ENCODE measurements at regions not wholly inside any gene's neighbourhood (a gene's known extent, or its start where the extent isn't known, plus 50 kb on each side); places are given as distances from the start of the nearest gene placed in this dataset.

DNA sequence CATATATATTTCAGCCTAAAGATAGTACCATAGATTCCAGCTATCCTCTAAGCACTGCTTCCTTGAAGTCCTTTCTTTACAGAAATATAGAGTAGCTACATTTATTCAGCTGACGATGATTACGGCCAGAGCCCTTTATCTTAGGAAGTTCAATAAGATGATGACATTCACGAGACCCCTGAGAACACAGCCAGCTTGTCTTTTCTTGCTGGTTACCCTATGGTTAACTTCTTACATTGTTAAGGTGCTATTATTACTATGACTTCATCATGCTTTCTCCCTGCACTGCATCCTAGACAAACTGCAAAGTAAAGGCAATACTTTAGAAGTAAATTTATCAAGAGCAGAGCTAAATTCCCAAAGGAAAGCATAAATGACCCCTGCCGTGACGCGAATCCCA, 214.4 kb upstream of the LRFN5 start:
- Mint-ChIP-seq H3K36me3 (ENCODE audit: low read depth) (no peaks in the 10 kb centered on the region), H3K4me3 (no peak overlapping the region), H3K4me1 (no peaks in the 10 kb centered on the region), H3K27ac (ENCODE audit: unreplicated experiment) (no peak overlapping the region), H3K9me3 (no peaks in the 10 kb centered on the region), H3K27me3 (ENCODE audit: low read depth) (no peaks in the 10 kb centered on the region)
- no peak for DNase-seq (ENCODE audit: low read depth, low spot score)
- TF ChIP-seq, protein P1, sequence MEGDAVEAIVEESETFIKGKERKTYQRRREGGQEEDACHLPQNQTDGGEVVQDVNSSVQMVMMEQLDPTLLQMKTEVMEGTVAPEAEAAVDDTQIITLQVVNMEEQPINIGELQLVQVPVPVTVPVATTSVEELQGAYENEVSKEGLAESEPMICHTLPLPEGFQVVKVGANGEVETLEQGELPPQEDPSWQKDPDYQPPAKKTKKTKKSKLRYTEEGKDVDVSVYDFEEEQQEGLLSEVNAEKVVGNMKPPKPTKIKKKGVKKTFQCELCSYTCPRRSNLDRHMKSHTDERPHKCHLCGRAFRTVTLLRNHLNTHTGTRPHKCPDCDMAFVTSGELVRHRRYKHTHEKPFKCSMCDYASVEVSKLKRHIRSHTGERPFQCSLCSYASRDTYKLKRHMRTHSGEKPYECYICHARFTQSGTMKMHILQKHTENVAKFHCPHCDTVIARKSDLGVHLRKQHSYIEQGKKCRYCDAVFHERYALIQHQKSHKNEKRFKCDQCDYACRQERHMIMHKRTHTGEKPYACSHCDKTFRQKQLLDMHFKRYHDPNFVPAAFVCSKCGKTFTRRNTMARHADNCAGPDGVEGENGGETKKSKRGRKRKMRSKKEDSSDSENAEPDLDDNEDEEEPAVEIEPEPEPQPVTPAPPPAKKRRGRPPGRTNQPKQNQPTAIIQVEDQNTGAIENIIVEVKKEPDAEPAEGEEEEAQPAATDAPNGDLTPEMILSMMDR (conservative IDR thresholded peaks at IDR 0.05) = no peak

DNA sequence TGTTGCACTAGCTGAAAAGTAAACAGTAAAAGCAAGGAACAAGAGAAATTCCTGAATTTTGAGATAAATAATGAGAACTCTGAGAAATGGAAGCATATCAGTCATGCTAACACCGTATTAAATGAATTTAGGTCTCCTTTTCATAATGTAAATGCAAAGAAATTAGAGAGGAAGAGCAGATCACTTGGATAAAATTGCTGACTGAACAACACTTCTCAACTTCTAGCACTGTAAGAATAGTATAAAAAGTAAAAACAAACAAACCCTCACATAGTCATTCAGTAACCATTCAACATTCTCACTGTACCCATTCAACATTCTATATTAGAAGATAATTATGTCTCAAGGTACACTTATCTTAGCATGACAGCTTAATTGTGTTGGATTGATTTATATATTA, 217.3 kb upstream of the LRFN5 start:
- DNase-seq (ENCODE audit: low read depth, low spot score) = no peak
- no peak overlapping the region for H3K27ac Mint-ChIP-seq (ENCODE audit: unreplicated experiment)
- no peaks in the 10 kb centered on the region for H3K36me3 Mint-ChIP-seq (ENCODE audit: low read depth)
- H3K27me3 Mint-ChIP-seq (ENCODE audit: low read depth) = no peaks in the 10 kb centered on the region
- no peak overlapping the region for H3K4me3 Mint-ChIP-seq
- H3K4me1 Mint-ChIP-seq = no peaks in the 10 kb centered on the region
- TF ChIP-seq, protein P1 (conservative IDR thresholded peaks at IDR 0.05) = no peak
- H3K9me3 Mint-ChIP-seq = no peaks in the 10 kb centered on the region

DNA sequence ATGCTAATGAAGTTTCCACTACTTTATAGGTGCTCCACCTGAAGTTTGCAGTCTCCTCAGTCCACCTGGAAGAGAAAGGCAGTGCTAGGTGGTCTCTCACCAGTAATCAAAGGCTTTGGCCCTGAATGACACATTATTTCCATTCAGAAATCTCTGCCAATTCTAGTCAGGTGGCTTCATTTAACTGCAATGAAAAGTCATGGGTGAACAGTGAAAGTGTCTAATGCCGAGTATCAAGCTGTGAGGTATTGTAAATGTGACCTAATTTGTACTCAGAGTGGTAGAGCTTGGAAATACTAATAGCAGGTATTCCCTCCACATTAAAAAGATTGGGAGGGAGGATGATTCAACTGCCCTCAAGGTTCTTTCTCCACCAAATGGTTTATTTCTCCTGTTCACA, 220.9 kb upstream of the LRFN5 start:
- H3K4me1 Mint-ChIP-seq = no peaks in the 10 kb centered on the region
- TF ChIP-seq, protein P1 (conservative IDR thresholded peaks at IDR 0.05) = no peak
- H3K4me3 Mint-ChIP-seq = no peak overlapping the region
- no peaks in the 10 kb centered on the region for H3K36me3 Mint-ChIP-seq (ENCODE audit: low read depth)
- no peak for DNase-seq (ENCODE audit: low read depth, low spot score)
- no peaks in the 10 kb centered on the region for H3K27me3 Mint-ChIP-seq (ENCODE audit: low read depth)
- H3K27ac Mint-ChIP-seq (ENCODE audit: unreplicated experiment) = no peak overlapping the region
- no peaks in the 10 kb centered on the region for H3K9me3 Mint-ChIP-seq

DNA sequence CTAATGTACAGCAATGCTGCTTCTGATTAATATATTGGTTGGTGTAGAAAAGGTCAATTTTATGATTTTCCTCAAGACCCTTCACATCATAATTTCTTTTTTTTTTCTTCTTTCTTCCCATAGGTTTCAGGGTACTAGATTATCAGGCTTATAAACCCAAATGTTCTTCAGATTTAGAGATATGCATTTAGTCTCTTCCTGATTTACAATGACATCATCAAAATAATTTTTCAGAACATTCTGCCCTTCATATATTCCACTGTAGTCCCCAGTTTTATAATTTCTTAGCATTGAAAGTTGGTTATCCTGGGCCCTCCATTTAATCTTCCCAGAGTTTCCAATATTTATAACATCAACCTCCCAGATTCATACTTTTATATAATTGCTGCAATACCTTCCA, 226.7 kb upstream of the LRFN5 start:
- no peaks in the 10 kb centered on the region for H3K27me3 Mint-ChIP-seq (ENCODE audit: low read depth)
- TF ChIP-seq, protein P1 (conservative IDR thresholded peaks at IDR 0.05) = no peak

DNA sequence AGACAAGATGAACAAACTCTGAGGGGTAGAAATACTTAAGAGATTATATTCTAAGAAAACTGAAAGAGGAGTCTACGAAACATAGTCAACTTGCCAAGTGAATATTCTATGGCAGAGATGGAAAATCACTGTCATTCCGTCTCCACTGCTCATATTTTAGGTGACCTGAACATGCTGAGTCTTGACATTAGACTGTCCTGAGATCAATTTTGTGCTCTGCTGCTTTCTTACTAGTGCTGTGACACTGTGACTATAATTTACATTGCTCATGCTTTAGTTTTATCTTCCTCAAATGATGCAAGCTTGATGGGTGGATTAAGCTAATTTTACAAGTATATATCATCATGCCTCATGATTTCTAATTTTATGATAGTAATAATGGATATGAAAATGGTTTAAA, 228.2 kb upstream of the LRFN5 start:
- no peaks in the 10 kb centered on the region for H3K27me3 Mint-ChIP-seq (ENCODE audit: low read depth)
- TF ChIP-seq, protein P1 (conservative IDR thresholded peaks at IDR 0.05) = no peak
- H3K27ac Mint-ChIP-seq (ENCODE audit: unreplicated experiment) = no peak overlapping the region
- H3K9me3 Mint-ChIP-seq = peaks cover 4% of the 10 kb centered on the region
- no peak overlapping the region for H3K4me3 Mint-ChIP-seq
- H3K36me3 Mint-ChIP-seq (ENCODE audit: low read depth) = peaks cover 3% of the 10 kb centered on the region
- DNase-seq (ENCODE audit: low read depth, low spot score) = no peak
- H3K4me1 Mint-ChIP-seq = no peaks in the 10 kb centered on the region

More for the DNA sequence above, 226.7 kb upstream of the LRFN5 start:
- no peaks in the 10 kb centered on the region for H3K9me3 Mint-ChIP-seq
- no peak overlapping the region for H3K27ac Mint-ChIP-seq (ENCODE audit: unreplicated experiment)
- no peak for DNase-seq (ENCODE audit: low read depth, low spot score)
- no peaks in the 10 kb centered on the region for H3K36me3 Mint-ChIP-seq (ENCODE audit: low read depth)
- no peaks in the 10 kb centered on the region for H3K4me1 Mint-ChIP-seq
- H3K4me3 Mint-ChIP-seq = no peak overlapping the region

DNA sequence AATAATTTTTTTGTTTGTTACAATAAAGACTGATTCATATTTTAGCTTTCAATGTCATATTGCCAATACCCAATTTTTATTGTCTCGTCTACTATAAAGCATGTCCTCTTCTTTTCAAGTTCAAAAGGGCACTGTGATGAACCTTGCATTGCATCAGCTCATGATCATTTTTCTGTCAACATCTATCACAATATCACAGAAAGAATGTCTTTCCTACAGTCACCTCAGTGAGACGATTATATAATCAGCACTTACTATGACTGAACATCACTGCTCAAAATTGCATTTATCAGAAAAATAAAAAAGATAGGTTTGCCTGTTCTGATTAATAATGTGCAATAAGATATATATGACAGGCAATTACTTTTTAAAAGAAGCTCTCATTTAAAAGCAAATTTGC, 228.7 kb upstream of the LRFN5 start:
- no peak for DNase-seq (ENCODE audit: low read depth, low spot score)
- no peaks in the 10 kb centered on the region for H3K27me3 Mint-ChIP-seq (ENCODE audit: low read depth)
- H3K4me1 Mint-ChIP-seq = no peaks in the 10 kb centered on the region
- H3K27ac Mint-ChIP-seq (ENCODE audit: unreplicated experiment) = no peak overlapping the region
- peaks cover 3% of the 10 kb centered on the region for H3K36me3 Mint-ChIP-seq (ENCODE audit: low read depth)
- H3K4me3 Mint-ChIP-seq = no peak overlapping the region
- H3K9me3 Mint-ChIP-seq = peaks cover 4% of the 10 kb centered on the region
- TF ChIP-seq, protein P1 (conservative IDR thresholded peaks at IDR 0.05) = no peak

Measured in neural crest cell (in vitro differentiated cells).